ENCODE measurements at regions not wholly inside any gene's neighbourhood (a gene's known extent, or its start where the extent isn't known, plus 50 kb on each side); places are given as distances from the start of the nearest gene placed in this dataset.
"Not testable (repeated sequence)": the region's sequence is repeated elsewhere in the genome, so short reads cannot be mapped to it uniquely, and the experiment has no call there.

DNA sequence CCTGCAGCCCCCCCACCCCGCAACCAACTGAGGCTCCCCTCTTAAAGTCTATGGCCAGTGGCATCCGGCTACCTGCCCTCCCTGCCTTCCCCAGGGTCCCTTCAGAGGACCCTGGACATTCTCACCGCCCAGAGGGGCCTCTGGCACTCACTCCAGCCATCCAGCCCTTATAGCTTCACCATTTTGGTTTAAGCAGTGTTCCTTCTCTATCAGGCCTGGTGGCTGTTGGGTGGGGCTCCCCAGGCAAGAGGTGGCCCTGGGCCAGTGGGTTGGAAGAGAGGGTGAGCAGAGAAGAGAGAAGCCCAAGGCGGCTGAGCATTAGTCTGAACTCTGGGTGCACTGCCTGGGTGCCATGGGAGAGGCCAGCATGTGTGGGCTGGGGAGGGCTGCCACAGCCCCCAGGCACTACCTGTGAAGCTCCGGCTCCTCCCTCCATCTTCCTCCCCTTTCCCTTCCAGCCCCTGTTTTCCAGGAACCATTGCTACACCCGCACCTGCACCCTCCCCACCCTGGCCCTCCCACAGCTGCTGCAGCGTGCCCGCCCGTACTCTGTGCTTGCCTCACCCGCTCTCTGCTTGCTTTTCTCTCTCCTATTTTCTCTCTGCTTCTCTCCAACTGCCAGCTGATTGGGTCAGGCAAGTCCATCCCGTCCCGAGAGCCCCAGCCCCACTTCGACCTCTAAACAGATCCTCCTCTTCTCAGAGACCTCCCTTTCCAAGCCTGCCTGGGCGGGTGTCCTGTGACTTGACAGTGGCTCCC lies 168.2 kb downstream of the TBC1D2B start:
- no peak for DNase-seq (ENCODE audit: low spot score)

DNA sequence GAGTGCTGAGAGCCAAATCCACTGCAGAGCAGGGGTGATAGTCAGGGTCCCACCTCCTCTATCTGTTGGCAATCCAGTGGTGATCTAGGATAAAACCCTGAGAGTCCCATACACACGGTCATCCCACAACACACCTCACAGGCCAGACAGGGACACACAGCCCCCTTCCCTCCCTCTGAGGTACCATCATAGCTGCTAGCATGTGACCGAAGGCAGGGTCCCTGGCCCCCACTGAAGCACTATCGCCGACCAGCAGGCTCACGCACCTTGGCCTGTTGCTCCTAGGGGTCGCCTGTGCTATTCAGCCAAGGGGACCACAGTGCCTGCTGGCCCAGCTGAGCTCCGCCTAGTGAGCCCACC lies 168.8 kb downstream of the TBC1D2B start:
- DNase-seq (ENCODE audit: low spot score), result not testable (repeated sequence)

DNA sequence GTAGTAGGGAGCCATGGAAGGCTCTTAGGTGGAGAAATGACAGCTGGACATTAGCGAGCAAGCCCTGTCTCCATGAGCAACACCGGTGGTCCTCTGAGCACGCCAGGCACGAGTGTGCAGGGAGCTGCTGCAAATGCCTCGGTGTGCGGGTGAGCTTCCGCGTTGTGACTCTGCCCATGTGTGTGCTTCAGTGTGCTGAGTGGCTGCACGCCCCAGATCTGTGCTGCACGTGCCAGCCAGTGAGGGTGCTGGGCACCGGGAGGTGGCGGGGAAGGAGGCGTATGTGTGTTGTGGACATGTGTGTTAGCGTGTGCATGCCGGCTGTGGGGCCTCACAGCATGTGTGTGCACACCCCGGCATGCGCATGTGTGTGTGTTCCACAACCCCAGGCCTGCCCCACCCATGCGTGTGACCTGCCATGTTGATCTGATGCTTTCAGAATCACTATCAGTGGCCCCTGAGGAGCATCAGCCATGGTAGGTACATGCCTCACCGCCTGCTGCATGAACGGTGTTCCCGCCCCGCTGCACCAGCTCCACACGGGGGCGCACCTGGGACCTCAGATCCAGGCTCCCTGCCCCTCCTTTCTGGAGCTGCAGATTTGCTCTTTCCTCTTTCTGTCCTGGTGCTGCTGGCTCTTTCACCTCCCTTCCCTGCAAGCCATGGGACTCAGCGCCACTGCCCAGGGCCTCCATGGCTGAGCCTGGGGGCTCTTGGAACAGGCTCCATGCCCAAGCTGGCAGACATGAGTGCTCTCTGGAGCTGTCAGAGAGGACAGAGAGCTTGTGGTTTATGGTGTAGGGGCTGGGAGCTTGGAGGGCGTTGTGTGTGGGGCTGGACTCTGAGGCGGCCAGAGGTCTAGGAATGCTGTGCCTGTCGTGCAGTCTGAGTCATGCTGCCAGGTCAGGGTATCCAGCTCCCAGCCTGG lies 169.4 kb downstream of the TBC1D2B start:
- no peak for DNase-seq (ENCODE audit: low spot score)

DNA sequence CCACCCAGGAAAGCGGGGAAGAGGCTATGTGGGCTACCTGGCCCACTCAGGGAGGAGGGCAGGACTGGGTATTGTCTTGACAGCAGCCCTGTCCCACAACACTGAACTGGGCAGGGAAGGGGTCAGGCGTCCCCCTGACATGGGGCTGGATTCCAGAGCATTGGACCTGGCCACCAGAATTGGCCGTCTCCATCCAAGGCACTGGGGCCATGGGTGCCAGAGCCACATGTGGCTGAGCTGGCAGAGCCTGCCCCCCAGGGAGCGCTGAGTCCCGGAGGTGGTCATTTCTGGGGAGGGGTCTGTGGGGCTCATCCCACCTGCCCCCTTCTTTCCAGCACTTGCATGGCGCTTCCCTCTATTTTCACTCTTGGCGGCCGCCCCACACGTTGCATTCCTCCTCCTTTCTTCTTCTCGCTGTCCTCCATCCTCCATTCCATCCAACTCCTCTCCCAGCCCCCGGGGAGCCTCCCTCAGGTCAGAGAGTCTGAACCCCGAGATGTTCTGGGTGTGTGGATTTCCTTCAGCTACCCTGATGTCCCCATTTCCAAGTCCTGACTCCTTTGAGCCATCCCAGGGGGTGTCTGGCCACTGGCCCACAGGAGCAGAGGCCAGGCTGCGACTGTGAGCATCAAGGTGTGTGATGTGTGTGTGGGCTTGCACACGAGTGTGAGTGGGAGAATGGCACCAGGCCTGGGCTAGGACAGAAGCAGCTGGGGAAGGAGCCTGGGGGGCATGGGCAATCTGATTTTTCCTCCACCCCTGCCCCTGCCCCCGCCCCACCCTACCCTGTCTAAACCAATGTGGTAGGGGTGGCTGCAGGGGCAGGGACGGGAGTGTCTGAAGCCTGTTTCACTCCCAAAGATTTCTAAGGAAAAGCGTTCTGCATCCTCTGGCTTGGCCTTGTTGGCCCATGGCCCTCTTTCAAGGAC lies 171.2 kb downstream of the TBC1D2B start:
- DNase-seq (ENCODE audit: low spot score), result not testable (repeated sequence)

DNA sequence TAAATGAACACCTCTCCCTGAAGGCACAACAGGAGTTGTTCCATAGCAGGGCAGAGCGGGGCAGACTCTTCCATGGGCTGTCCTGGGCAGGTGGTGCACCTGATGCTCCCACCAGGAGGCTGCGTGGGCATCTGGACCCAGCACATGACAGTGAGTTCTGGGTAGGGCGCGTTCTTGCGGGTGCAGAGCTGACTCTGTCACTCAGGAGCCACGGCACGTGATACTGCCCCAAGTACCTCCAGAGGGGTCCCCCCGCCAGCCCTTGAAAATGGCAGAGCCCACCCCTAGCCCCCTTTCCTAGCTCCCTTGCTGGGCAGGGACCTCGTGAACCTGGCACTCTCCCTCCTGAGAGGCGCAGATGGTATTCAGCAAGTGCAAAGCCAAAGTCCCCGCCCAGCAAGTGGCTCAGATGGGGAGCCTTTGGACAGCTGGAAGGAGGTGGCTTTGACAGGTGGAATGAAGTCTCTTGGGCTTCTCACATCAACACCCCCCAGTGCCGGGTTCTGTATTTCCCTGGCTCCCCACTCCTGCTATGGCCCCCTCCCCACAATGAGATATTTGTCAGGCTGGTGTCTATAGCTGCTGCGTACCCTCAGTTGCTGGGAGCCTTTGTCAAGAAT lies 172.1 kb downstream of the TBC1D2B start:
- DNase-seq (ENCODE audit: low spot score), result no peak

DNA sequence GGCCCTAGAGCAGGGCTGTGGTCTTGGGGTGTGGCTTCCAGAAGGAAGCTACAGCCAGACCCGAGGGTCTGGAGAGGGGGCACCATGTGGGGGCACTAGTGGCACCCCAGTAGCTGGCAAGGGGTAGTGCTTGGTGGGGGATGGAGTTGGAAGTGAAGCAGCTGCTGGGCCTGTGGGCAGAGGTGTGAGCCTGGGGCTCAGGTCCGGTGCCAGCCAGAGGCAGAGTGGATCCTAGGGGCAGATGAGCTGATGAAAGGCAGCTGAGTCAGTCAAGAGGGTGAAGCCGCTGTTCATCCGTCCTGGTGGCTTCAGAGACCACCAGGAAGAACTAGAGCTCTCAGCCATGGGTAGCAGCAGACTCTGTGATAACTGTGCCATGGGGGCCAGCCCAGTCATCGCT lies 172.6 kb downstream of the TBC1D2B start:
- DNase-seq (ENCODE audit: low spot score), result no peak

DNA sequence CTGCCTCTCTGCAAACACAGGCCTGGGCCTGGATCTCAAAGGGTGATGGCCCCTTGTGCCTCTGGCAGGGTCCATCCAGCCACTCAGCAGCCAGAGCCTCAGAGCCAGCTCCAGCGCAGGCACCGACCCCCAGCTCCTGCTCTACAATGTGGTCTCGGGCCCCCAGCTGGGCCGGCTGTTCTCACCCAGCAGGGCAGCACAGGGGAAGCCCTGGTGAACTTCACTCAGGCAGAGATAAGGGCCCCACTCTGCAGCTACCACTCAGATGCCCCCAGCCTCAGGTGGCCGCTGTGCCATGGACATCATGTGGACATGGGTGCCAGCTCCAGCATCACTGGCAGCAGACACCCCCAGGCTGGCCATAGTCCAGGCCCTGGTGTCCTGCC lies 173.1 kb downstream of the TBC1D2B start:
- no peak for DNase-seq (ENCODE audit: low spot score)

DNA sequence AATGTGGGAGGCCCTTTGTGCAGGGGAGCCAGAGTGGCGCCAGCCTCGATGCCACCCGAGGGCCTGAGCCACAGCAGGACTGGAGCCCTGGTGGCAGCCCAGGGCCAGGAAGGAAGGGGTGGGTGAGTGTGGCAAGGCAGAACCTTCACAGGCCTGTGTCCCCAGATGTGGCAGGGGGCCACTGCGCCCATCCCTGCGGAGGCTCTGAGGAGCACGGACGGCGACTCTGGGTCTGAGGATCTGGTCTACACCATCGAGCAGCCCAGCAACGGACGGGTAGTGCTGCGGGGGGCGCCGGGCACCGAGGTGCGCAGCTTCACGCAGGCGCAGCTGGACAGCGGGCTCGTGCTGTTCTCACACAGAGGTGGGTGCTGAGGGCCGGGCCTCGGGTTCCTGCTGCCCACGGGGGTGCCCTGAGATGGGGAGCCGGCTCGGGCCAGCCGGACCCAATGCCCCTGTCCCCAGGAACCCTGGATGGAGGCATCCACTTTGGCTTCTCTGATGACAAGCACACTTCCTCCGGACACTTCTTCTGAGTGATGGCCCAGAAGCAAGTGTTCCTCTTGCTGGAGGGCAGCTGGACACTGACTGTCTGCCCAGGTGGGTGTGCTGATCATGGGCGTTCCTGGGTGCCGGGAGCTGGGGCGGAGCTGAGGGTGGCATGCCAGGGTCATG lies 173.6 kb downstream of the TBC1D2B start:
- DNase-seq (ENCODE audit: low spot score), result not testable (repeated sequence)

DNA sequence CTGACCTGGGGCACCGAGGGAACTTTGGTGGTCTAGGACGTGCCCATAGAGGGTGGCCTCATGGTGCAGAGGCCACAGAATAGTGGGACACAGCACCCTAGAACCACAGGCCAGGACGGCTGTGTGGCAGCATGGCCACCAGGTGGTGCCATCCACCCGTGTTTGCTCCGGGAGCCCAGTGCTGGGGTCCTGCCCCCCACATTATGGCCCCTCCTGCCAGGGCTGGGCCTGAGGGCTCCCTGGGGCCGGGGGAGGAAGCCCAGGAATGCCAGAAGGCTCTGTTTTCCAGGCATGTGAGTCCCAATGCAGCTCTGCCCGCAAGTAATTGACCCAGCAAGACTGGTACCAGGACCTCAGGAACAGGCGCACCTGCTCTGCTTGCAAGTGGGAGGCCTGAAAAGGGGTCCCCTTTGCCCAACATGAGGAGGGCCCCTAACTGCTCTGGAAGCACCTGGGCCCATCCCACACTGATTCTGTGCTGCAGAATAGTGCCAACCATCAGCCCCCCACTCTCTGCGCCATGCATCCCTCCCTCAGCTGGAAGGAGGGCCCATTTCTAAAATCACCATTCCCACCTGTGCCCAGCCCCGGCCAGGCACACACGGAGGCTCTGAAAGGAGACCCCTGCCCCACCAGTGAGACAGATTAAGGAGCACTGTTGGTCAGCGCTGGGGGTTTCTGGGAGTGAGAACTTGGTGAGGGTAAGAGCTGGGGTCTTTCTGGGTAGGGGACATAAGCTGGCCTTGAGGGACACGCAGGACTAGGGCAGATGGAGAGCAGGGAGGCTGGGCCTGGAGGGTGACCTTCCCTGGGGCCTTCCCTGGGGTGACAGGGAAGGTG lies 174.4 kb downstream of the TBC1D2B start:
- not testable (repeated sequence) for DNase-seq (ENCODE audit: low spot score)

DNA sequence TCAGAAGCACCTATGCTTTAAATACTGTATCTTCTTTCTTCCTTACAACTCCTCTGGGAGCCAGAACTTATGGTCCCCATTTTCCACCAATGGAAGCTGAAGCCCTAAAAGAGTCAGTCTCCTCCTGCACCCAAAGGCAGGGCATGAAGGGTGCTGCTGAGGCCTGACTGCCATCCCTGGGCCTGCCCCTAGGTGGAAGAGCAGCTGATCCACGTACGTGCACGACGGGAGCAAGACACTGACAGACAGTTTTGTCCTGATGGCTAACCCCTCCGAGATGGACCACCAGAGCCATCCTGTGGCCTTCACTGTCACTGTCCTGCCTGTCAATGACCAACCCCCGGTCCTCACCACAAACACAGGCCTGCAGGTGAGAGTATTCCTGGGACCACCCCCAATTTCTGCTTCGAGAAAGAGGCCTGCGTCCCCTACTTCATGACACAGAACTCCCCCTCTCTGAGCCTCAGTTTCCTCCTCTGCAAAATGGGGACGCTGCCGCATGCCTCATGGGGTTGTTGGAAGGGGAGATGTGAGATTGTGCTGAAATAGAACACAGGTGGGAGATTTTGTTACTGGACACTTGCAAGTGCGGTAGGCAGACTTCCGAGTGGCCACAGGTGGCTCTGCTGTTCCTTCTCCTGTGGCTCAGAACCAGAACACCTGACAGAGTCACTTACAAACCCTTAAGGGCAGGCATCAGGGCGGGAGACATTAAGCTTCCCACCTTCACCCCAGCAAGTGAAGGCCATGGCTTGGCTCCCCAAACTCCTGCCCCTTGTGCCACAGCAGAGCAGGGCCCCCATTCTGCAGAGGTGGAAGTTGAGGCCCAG lies 175.4 kb downstream of the TBC1D2B start:
- DNase-seq (ENCODE audit: low spot score), result no peak

DNA sequence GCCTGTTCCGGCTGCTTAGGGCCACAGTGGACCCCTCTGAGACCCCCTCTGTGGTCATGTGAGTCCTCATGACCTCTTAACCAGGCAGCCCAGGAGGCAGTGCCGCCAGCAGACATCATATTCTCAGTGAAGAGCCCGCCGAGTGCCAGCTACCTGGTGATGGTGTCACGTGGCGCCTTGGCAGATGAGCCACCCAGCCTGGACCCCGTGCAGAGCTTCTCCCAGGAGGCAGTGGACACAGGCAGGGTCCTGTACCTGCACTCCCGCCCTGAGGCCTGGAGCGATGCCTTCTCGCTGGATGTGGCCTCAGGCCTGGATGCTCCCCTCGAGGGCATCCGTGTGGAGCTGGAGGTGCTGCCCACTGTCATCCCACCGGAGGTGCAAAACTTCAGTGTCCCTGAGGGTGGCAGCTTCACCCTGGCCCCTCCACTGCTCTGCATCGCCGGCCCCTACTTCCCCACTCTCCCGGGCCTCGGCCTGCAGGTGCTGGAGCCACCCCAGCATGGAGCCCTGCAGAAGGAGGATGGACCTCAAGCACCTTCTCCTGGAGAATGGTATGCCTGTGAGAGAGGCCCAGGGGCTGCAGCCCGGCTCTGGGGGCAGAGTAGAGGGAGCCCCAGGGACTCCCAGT lies 176.1 kb downstream of the TBC1D2B start:
- no peak for DNase-seq (ENCODE audit: low spot score)

DNA sequence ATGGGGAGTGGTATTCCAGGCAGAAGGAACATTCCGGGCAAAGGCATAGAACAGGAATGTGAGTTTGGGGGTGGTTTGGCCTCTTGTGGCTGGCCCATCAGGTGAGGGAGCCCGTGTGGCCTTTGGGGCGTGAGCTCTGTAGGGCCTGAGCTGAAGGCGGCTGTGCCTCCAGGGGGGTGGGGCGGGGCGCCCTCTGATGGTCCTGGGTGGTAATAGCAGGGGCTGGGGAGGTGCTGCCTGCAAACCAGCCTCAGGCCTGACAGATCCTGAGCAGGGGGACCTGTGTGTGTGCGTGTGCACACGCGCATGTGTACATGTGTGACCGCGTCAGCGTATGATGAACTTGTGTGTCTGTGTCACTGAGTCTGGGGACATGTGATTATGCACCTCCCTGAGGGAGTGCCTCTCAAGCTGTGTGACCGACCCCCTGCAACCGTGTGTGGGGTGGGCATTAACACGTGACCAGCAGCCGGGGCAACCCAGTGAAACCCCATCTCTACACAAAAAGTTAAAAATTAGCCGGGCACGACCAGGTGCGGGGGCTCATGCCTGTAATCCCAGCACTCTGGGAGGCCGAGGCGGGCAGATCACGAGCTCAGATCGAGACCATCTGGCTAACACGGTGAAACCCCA lies 177.1 kb downstream of the TBC1D2B start:
- not testable (repeated sequence) for DNase-seq (ENCODE audit: low spot score)

DNA sequence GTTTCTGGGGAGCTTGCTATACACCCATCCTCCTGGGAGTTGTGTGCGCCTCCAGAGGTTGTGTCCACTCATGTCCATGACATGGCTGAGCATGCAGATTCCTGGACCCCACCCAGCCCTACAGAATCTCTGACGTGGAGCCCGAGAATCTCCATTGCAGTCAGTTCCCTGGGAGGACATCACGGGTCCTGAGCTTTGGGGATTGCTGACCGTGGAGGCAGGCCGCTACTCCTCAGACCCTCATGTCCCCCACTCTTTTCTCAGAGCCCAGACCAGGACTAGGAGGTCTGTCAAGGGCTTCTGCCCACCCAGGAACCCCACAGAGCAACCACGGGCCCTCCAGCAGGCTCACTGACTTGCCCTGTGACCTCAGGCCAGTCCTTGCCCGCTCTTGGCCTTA lies 177.7 kb downstream of the TBC1D2B start:
- not testable (repeated sequence) for DNase-seq (ENCODE audit: low spot score)

DNA sequence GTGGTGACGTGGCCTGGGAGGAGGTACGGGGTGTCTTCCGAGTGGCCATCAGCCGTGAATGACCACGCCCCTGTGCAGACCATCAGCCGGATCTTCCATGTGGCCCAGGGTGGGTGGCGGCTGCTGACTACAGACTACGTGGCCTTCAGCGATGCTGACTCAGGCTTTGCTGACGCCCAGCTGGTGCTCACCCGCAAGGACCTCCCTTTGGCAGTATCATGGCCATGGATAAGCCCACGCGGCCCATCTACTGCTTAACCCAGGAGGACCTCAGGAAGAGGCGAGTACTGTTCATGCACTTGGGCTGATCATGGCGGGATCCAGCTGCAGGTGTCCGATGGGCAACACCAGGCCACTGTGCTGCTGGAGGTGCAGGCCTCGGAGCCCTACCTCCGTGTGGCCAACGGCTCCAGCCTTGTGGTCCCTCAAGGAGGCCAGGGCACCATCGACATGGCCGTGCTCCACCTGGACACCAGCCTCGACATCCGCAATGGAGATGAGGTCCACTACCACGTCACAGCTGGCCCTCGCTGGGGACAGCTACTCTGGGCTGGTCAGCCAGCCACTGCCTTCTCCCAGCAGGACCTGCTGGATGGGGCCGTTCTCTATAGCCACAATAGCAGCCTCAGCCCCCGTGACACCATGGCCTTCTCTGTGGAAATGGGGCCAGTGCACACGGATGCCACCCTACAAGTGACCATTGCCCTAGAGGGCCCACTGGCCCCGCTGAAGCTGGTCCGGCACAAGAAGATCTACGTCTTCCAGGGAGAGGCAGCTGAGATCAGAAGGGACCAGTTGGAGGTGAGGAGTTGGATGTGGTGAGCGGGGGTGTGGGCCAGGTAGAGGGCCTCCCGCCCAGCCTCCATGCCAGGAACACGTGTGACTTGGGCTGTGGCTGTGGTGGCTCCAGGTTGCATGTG lies 178.4 kb downstream of the TBC1D2B start:
- no peak for DNase-seq (ENCODE audit: low spot score)

DNA sequence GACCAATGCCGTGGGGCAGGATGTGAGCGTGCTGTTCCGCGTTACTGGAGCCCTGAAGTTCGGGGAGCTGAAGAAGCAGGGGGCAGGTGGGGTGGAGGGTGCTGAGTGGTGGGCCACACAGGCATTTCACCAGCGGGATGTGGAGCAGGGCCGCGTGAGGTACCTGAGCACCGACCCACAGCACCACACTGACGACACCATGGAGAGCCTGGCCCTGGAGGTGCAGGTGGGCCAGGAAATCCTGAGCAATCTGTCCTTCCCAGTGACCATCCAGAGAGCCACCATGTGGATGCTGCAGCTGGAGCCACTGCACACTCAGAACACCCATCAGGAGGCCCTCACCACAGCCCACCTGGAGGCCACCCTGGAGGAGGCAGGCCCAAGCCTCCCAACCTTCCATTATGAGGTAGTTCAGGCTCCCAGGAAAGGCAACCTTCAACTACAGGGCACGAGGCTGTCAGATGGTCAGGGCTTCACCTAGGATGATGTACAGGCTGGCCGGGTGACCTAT lies 179.6 kb downstream of the TBC1D2B start:
- DNase-seq (ENCODE audit: low spot score), result no peak

DNA sequence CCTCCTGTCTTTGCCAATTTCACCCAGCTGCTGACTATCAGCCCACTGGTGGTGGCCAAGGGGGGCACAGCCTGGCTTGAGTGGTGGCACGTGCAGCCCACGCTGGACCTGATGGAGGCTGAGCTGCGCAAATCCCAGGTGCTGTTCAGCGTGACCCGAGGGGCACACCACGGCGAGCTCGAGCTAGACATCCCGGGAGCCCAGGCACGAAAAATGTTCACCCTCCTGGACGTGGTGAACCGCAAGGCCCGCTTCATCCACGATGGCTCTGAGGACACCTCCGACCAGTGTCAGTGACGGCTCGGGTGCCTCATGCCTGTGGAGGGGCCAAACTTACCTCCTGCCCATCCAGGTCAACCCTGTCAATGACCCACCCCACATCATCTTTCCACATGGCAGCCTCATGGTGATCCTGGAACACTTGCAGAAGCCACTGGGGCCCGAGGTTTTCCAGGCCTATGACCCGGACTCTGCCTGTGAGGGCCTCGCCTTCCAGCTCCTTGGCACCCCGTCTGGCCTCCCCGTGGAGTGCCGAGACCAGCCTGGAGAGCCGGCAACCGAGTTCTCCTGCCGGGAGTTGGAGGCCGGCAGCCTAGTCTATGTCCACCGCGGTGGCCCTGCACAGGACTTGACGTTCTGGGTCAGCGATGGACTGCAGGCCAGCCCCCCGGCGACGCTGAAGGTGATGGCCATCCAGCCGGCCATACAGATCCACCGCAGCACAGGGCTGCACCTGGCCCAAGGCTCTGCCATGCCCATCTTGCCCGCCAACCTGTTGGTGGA lies 180.2 kb downstream of the TBC1D2B start:
- DNase-seq (ENCODE audit: low spot score), result not testable (repeated sequence)

Data from umbilical cord (tissue), 1 donor.